ENCODE measurements at regions not wholly inside any gene's neighbourhood (a gene's known extent, or its start where the extent isn't known, plus 50 kb on each side); places are given as distances from the start of the nearest gene placed in this dataset.

DNA sequence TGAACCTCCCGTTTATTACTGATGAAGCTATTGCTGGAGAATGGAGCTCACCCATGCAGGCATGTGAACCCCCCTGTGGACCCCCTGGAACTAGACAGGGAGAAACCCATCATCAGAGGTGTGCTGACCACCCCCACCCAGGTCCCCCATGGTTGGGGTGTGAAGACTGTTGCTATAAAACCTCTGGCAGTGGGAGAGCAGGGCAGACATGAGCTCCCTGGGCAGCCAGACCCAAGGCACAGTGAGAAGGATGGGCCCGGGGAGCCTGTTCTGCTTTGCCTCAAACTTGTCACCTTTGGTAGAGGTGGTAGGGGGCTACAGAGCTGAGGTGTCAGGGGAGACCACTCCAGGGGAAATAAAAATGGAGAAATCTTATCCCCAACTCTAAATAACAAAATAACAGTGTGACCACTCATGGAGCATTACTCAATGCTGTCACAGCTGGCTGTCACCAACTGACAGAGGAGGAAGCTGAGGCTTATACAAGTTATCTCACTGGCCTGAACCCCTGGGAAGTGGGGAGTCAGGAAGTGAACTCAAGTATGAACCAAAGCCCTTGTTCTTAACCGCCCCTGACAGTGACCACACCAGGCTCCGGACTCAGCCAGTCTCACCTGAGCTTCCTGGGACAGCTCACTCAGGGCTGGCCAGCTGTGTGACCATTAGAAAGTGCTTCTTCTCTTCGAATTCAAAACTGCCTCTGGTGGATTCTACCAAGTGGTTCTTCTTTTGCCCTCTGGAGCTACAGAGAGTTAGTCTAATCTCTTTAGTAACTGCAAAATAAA is 698.8 kb downstream of the MATN1 start:
- no peak overlapping the region for H3K27ac ChIP-seq (ENCODE audit: low read depth in 1 of 2, low read length in 1 of 2)
- H3K36me3 ChIP-seq (ENCODE audit: control insufficient read depth in 2 of 2, insufficient read depth in 2 of 2, low read length in 1 of 2), result no peaks in the 10 kb centered on the region
- DNase-seq (ENCODE audit: low read depth in 6 of 9, low spot score in 9 of 9), result no peak
- no peaks in the 10 kb centered on the region for H3K9me3 ChIP-seq (ENCODE audit: control insufficient read depth in 2 of 2, insufficient read depth in 1 of 2, low read length in 1 of 2)
- no peak overlapping the region for H3K4me3 ChIP-seq (ENCODE audit: low read length in 2 of 2)
- WGBS, result 52% methylated on average over 5 of the region's 5 CpGs
- H3K4me1 ChIP-seq (ENCODE audit: control insufficient read depth in 2 of 2, insufficient read depth in 2 of 2, low read length in 2 of 2), result no peaks in the 10 kb centered on the region
- no peaks in the 10 kb centered on the region for H3K27me3 ChIP-seq (ENCODE audit: control insufficient read depth in 2 of 2, insufficient read depth in 1 of 2, low read length in 1 of 2)

GRCh38 chr1:30023339-30024022 is 699.9 kb downstream of the MATN1 start:
- 95% methylated on average over 2 of the region's 2 CpGs for WGBS
- H3K27me3 ChIP-seq (ENCODE audit: control insufficient read depth in 2 of 2, insufficient read depth in 1 of 2, low read length in 1 of 2), result no peaks in the 10 kb centered on the region
- no peak overlapping the region for H3K4me3 ChIP-seq (ENCODE audit: low read length in 2 of 2)

DNA sequence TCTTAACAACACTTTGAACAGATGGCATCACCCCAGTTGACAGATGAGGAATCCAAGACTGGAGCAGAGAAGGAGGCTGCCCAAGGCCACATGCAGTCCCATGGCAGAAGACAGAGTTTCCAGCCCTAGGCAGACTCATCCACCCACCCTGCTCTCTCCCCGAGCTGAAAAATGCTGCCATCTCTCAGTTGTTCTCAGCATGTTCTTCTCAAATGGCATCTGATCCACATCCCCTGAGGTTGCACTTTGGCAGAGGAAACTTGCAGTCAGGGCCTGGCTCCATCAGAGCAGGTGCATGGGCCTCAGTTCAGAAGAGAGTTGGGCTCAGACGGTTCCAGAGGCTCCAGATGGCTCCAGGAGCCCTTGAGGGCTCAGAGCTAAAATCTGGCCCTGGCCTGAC is 709.4 kb downstream of the MATN1 start:
- DNase-seq (ENCODE audit: low read depth in 6 of 9, low spot score in 9 of 9), result no peak
- WGBS, result 85% methylated on average over 2 of the region's 2 CpGs
- Histone ChIP-seq H3K27ac (ENCODE audit: low read depth in 1 of 2, low read length in 1 of 2) (no peak overlapping the region), H3K27me3 (ENCODE audit: control insufficient read depth in 2 of 2, insufficient read depth in 1 of 2, low read length in 1 of 2) (no peaks in the 10 kb centered on the region), H3K4me3 (ENCODE audit: low read length in 2 of 2) (no peak overlapping the region), H3K36me3 (ENCODE audit: control insufficient read depth in 2 of 2, insufficient read depth in 2 of 2, low read length in 1 of 2) (no peaks in the 10 kb centered on the region), H3K9me3 (ENCODE audit: control insufficient read depth in 2 of 2, insufficient read depth in 1 of 2, low read length in 1 of 2) (no peaks in the 10 kb centered on the region), H3K4me1 (ENCODE audit: control insufficient read depth in 2 of 2, insufficient read depth in 2 of 2, low read length in 2 of 2) (no peaks in the 10 kb centered on the region)

More at GRCh38 chr1:30023339-30024022, 699.9 kb downstream of the MATN1 start:
- Histone ChIP-seq H3K4me1 (ENCODE audit: control insufficient read depth in 2 of 2, insufficient read depth in 2 of 2, low read length in 2 of 2) (no peaks in the 10 kb centered on the region), H3K9me3 (ENCODE audit: control insufficient read depth in 2 of 2, insufficient read depth in 1 of 2, low read length in 1 of 2) (no peaks in the 10 kb centered on the region), H3K36me3 (ENCODE audit: control insufficient read depth in 2 of 2, insufficient read depth in 2 of 2, low read length in 1 of 2) (no peaks in the 10 kb centered on the region), H3K27ac (ENCODE audit: low read depth in 1 of 2, low read length in 1 of 2) (no peak overlapping the region)
- DNase-seq (ENCODE audit: low read depth in 6 of 9, low spot score in 9 of 9), result no peak

- no peak overlapping the region for H3K27ac ChIP-seq (ENCODE audit: low read depth in 1 of 2, low read length in 1 of 2)
- DNase-seq (ENCODE audit: low read depth in 6 of 9, low spot score in 9 of 9), result no peak
- no peaks in the 10 kb centered on the region for H3K9me3 ChIP-seq (ENCODE audit: control insufficient read depth in 2 of 2, insufficient read depth in 1 of 2, low read length in 1 of 2)
- no peak overlapping the region for H3K4me3 ChIP-seq (ENCODE audit: low read length in 2 of 2)
- no peaks in the 10 kb centered on the region for H3K27me3 ChIP-seq (ENCODE audit: control insufficient read depth in 2 of 2, insufficient read depth in 1 of 2, low read length in 1 of 2)
- no peaks in the 10 kb centered on the region for H3K36me3 ChIP-seq (ENCODE audit: control insufficient read depth in 2 of 2, insufficient read depth in 2 of 2, low read length in 1 of 2)
- WGBS, result 34% methylated on average over 7 of the region's 7 CpGs
- H3K4me1 ChIP-seq (ENCODE audit: control insufficient read depth in 2 of 2, insufficient read depth in 2 of 2, low read length in 2 of 2), result no peaks in the 10 kb centered on the region
These were observed 710.6 kb downstream of the MATN1 start for GRCh38 chr1:30012455-30013440.

GRCh38 chr1:30011970-30012369 is 711.4 kb downstream of the MATN1 start:
- 88% methylated on average over 6 of the region's 6 CpGs for WGBS
- H3K27ac ChIP-seq (ENCODE audit: low read depth in 1 of 2, low read length in 1 of 2), result no peak overlapping the region
- H3K4me3 ChIP-seq (ENCODE audit: low read length in 2 of 2), result no peak overlapping the region
- no peaks in the 10 kb centered on the region for H3K27me3 ChIP-seq (ENCODE audit: control insufficient read depth in 2 of 2, insufficient read depth in 1 of 2, low read length in 1 of 2)
- DNase-seq (ENCODE audit: low read depth in 6 of 9, low spot score in 9 of 9), result no peak
- H3K4me1 ChIP-seq (ENCODE audit: control insufficient read depth in 2 of 2, insufficient read depth in 2 of 2, low read length in 2 of 2), result no peaks in the 10 kb centered on the region
- H3K9me3 ChIP-seq (ENCODE audit: control insufficient read depth in 2 of 2, insufficient read depth in 1 of 2, low read length in 1 of 2), result no peaks in the 10 kb centered on the region
- no peaks in the 10 kb centered on the region for H3K36me3 ChIP-seq (ENCODE audit: control insufficient read depth in 2 of 2, insufficient read depth in 2 of 2, low read length in 1 of 2)

- WGBS, result 82% methylated on average over 16 of the region's 16 CpGs
- DNase-seq (ENCODE audit: low read depth in 6 of 9, low spot score in 9 of 9), result no peak
- no peak overlapping the region for H3K27ac ChIP-seq (ENCODE audit: low read depth in 1 of 2, low read length in 1 of 2)
- H3K4me1 ChIP-seq (ENCODE audit: control insufficient read depth in 2 of 2, insufficient read depth in 2 of 2, low read length in 2 of 2), result no peaks in the 10 kb centered on the region
- H3K4me3 ChIP-seq (ENCODE audit: low read length in 2 of 2), result no peak overlapping the region
- no peaks in the 10 kb centered on the region for H3K36me3 ChIP-seq (ENCODE audit: control insufficient read depth in 2 of 2, insufficient read depth in 2 of 2, low read length in 1 of 2)
- no peaks in the 10 kb centered on the region for H3K9me3 ChIP-seq (ENCODE audit: control insufficient read depth in 2 of 2, insufficient read depth in 1 of 2, low read length in 1 of 2)
- H3K27me3 ChIP-seq (ENCODE audit: control insufficient read depth in 2 of 2, insufficient read depth in 1 of 2, low read length in 1 of 2), result no peaks in the 10 kb centered on the region
These were observed 712.8 kb downstream of the MATN1 start for GRCh38 chr1:30010506-30011106.

- Histone ChIP-seq H3K36me3 (ENCODE audit: control insufficient read depth in 2 of 2, insufficient read depth in 2 of 2, low read length in 1 of 2) (no peaks in the 10 kb centered on the region), H3K4me3 (ENCODE audit: low read length in 2 of 2) (no peak overlapping the region), H3K9me3 (ENCODE audit: control insufficient read depth in 2 of 2, insufficient read depth in 1 of 2, low read length in 1 of 2) (no peaks in the 10 kb centered on the region), H3K27me3 (ENCODE audit: control insufficient read depth in 2 of 2, insufficient read depth in 1 of 2, low read length in 1 of 2) (no peaks in the 10 kb centered on the region), H3K4me1 (ENCODE audit: control insufficient read depth in 2 of 2, insufficient read depth in 2 of 2, low read length in 2 of 2) (no peaks in the 10 kb centered on the region), H3K27ac (ENCODE audit: low read depth in 1 of 2, low read length in 1 of 2) (no peak overlapping the region)
- WGBS, result 62% methylated on average over 2 of the region's 2 CpGs
- DNase-seq (ENCODE audit: low read depth in 6 of 9, low spot score in 9 of 9), result no peak
These were observed 713.7 kb downstream of the MATN1 start for GRCh38 chr1:30009720-30010119.

DNA sequence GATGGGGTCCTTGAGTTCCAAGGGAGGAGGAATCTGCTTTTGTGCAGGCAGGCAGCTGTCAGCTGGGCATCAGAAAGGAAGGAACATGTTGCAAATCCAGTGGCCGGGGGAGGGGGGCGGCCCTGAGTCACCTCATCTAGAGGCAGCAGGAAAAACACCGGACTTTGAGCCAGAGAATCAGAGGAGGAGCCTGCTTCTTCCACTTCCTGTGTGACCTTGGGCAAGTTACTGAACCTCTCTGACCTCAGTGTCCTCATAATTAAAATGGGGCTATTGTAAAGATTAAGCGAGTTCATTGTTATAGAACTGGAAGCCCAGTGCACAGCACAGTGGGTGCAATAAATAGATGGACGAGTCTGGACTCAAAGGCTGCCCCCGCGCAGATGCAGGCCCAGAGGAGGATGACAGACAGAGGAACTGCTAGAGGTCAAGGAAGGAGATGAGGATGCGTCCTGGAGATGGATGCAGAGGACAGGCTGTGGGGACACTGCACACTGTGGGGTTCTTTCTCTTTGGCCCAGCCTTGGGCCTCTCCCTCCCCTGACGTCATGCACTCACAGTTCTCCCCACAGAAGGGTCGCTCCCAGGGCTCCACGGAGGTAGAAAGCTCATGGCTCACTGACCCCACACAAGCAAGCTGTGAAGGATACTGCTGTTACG is 714.3 kb downstream of the MATN1 start:
- WGBS, result 75% methylated on average over 12 of the region's 12 CpGs

More for the DNA sequence above, 714.3 kb downstream of the MATN1 start:
- no peak overlapping the region for H3K27ac ChIP-seq (ENCODE audit: low read depth in 1 of 2, low read length in 1 of 2)
- H3K9me3 ChIP-seq (ENCODE audit: control insufficient read depth in 2 of 2, insufficient read depth in 1 of 2, low read length in 1 of 2), result no peaks in the 10 kb centered on the region
- no peaks in the 10 kb centered on the region for H3K36me3 ChIP-seq (ENCODE audit: control insufficient read depth in 2 of 2, insufficient read depth in 2 of 2, low read length in 1 of 2)
- no peak for DNase-seq (ENCODE audit: low read depth in 6 of 9, low spot score in 9 of 9)
- H3K4me3 ChIP-seq (ENCODE audit: low read length in 2 of 2), result no peak overlapping the region
- no peaks in the 10 kb centered on the region for H3K27me3 ChIP-seq (ENCODE audit: control insufficient read depth in 2 of 2, insufficient read depth in 1 of 2, low read length in 1 of 2)
- no peaks in the 10 kb centered on the region for H3K4me1 ChIP-seq (ENCODE audit: control insufficient read depth in 2 of 2, insufficient read depth in 2 of 2, low read length in 2 of 2)
